GM23248 (cell line): ENCODE measurements at regions not wholly inside any gene's neighbourhood (a gene's known extent, or its start where the extent isn't known, plus 50 kb on each side); places are given as distances from the start of the nearest gene placed in this dataset.

Experiments
- DNase-seq: peaks from one replicate; pipeline ENCODE4 v3.0.0-alpha.2; 2015
- H2AFZ ChIP-seq: fragments of 200-600 bp; sonication (generic); 2 replicates; pipeline ENCODE4 v1.6.1; 2016; ENCODE audit warnings: antibody characterized with exemption
- H3F3A ChIP-seq: fragments of 200-600 bp; sonication (generic); 2 replicates; pipeline ENCODE4 v1.6.1; 2016; ENCODE audit warnings: mild to moderate bottlenecking, antibody characterized with exemption, mixed run types; ENCODE audit not compliant: insufficient read depth
- H3K27ac ChIP-seq: fragments of 200-600 bp; sonication (generic); 2 replicates; pipeline ENCODE4 v1.5.1; 2016; ENCODE audit warnings: mild to moderate bottlenecking
- H3K27me3 ChIP-seq: fragments of 200-600 bp; sonication (generic); replicated peaks from 2 replicates; pipeline ENCODE4 v1.6.1; 2016; ENCODE audit warnings: mild to moderate bottlenecking; ENCODE audit not compliant: insufficient read depth
- H3K36me3 ChIP-seq: fragments of 200-600 bp; sonication (generic); 2 replicates; pipeline ENCODE4 v1.6.1; 2016; ENCODE audit warnings: low read depth, mild to moderate bottlenecking
- H3K4me1 ChIP-seq: fragments of 200-600 bp; sonication (generic); 2 replicates; pipeline ENCODE4 v1.6.1; 2016; ENCODE audit warnings: mild to moderate bottlenecking; ENCODE audit not compliant: insufficient read depth
- H3K4me2 ChIP-seq: fragments of 200-600 bp; sonication (generic); one replicate; pipeline ENCODE4 v1.6.1; 2016; ENCODE audit warnings: mild to moderate bottlenecking; ENCODE audit not compliant: unreplicated experiment
- H3K4me3 ChIP-seq: fragments of 200-600 bp; sonication (generic); 2 replicates; pipeline ENCODE4 v1.5.1; 2016; ENCODE audit warnings: mild to moderate bottlenecking
- H3K79me2 ChIP-seq: fragments of 200-600 bp; sonication (generic); 2 replicates; pipeline ENCODE4 v1.6.1; 2016; ENCODE audit warnings: mild to moderate bottlenecking; ENCODE audit not compliant: insufficient read depth
- H3K9ac ChIP-seq: fragments of 200-600 bp; sonication (generic); 2 replicates; pipeline ENCODE4 v1.6.1; 2016; ENCODE audit warnings: mild to moderate bottlenecking
- H3K9me2 ChIP-seq: fragments of 200-600 bp; sonication (generic); 2 replicates; pipeline ENCODE4 v1.6.1; 2016; ENCODE audit warnings: mixed run types, mild to moderate bottlenecking, moderate library complexity; ENCODE audit not compliant: insufficient read depth
- H3K9me3 ChIP-seq: fragments of 200-600 bp; sonication (generic); one replicate; pipeline ENCODE4 v1.6.1; 2017; ENCODE audit warnings: low read depth
- H4K20me1 ChIP-seq: fragments of 200-600 bp; sonication (generic); 2 replicates; pipeline ENCODE4 v1.6.0; 2016; ENCODE audit not compliant: insufficient read depth
- EZH2 ChIP-seq: fragments of 200-600 bp; sonication (generic); IDR thresholded peaks from 2 replicates; pipeline ENCODE4 v1.6.1; 2018; ENCODE audit warnings: antibody characterized with exemption, mild to moderate bottlenecking; ENCODE audit not compliant: insufficient read depth, poor library complexity, severe bottlenecking
- EZH2phosphoT487 ChIP-seq: fragments of 200-600 bp; sonication (generic); IDR thresholded peaks from 2 replicates; pipeline ENCODE4 v1.6.1; 2018; ENCODE audit warnings: antibody characterized with exemption, moderate library complexity, mild to moderate bottlenecking, low read depth; ENCODE audit not compliant: insufficient read depth
- WGBS, 2 experiments: methylation state at CpG; one replicate each; pipeline ENCODE4 v1.1.6; 2015 to 2017; ENCODE audit warnings: low lambda C conversion rate in 2 of 2, low coverage in 1 of 2; ENCODE audit errors: missing lambda C conversion rate in 2 of 2; 5-methylcytosine and 5-hydroxymethylcytosine counted together
- in situ Hi-C: fragments of 300-500 bp; cut with MboI; formaldehyde crosslinking; loops from 2 replicates; pipeline ENCODE4 v1.15.0; 2020

DNA sequence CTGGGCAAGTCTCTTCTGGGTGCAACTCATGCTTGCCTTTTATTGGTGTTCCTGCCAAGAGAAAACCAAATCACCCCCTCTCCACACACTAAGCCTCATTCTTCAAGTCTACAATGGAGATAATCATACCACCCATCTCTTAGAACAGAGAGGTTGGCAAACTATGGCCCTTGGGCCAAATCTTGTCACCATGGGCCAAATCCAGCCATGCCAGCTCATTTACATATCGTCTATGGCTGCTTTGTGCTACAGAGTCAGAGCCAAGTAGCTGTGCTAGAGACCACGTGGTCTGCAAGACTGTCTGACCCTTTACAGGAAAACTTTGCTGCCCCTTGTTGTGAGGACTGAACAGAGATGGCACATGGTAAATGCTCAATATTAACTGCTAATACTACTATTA is 270.3 kb upstream of the PARD3B start:
- Histone ChIP-seq H3K27me3 (peaks cover 10% of the 10 kb centered on the region; the same call in 1 of the 2 replicates), H3K27ac (no peak overlapping the region), H3K9me3 (no peaks in the 10 kb centered on the region), H3K36me3 (no peaks in the 10 kb centered on the region), H3K9ac (no peak overlapping the region), H3K79me2 (no peaks in the 10 kb centered on the region), H3K4me3 (no peak overlapping the region), H3F3A (no peaks in the 10 kb centered on the region), H3K4me1 (no peaks in the 10 kb centered on the region), H3K4me2 (no peak overlapping the region), H3K9me2 (no peaks in the 10 kb centered on the region), H2AFZ (no peak overlapping the region), H4K20me1 (no peaks in the 10 kb centered on the region)
- TF ChIP-seq EZH2phosphoT487 (no peak), EZH2 (no peak)
- in situ Hi-C loops = no loop called here
- WGBS, 2 experiments = 31 to 35% methylated on average over 2 of the region's 2 CpGs
- no peak for DNase-seq

DNA sequence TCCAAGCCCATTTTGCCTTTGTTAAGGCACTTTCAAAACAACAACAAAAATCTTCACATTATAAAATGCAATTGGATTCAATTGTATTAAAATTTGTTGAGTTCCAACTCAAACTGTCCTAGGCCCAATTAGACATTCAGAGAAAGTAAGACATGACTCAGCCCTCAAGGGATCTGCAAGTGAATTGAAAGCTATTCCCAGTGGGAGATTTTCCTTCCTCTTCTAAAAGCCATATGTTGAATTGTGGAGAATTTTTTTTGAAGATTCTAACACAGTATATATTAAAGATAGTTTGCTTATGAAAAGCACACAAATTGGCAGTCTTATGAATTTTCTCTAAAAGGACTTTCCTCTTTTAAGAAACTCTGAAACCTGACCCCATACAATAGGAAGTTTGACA is 268.0 kb upstream of the PARD3B start:
- Histone ChIP-seq H3K9ac (no peak overlapping the region), H3K79me2 (no peaks in the 10 kb centered on the region), H3K9me2 (no peaks in the 10 kb centered on the region), H3K9me3 (no peaks in the 10 kb centered on the region), H2AFZ (no peak overlapping the region), H3K4me2 (no peak overlapping the region), H3F3A (no peaks in the 10 kb centered on the region), H4K20me1 (no peaks in the 10 kb centered on the region), H3K4me3 (no peak overlapping the region), H3K36me3 (no peaks in the 10 kb centered on the region), H3K27me3 (peaks cover 10% of the 10 kb centered on the region; the same call in 1 of the 2 replicates), H3K27ac (no peak overlapping the region), H3K4me1 (no peaks in the 10 kb centered on the region)
- no peak for DNase-seq
- in situ Hi-C loops = no loop called here
- no peak for TF ChIP-seq EZH2
- TF ChIP-seq EZH2phosphoT487 = no peak

DNA sequence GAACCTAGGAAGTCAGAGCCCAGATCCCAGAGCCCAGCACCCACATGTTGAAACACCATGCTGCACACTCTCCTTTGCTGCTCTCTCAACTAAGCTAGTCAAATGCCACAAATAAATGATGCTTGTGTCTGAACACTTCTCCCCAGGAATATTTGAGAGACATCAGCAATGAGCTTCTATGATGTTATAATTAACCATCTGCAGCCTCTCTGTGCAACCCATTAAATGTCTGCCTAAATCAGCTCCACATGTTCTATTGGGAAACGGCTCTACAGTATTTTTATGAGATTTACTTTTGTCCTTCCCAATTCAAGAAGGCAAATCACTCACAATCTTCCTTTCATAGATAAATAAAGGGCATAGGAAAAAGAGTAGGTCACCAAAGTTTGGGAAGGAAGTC is 266.8 kb upstream of the PARD3B start:
- no peaks in the 10 kb centered on the region for H3K9me3 ChIP-seq
- TF ChIP-seq EZH2 (no peak), EZH2phosphoT487 (no peak)
- no peak overlapping the region for H3K27ac ChIP-seq
- in situ Hi-C loops = no loop called here
- H3K27me3 ChIP-seq = peaks cover 5% of the 10 kb centered on the region; the same call in 1 of the 2 replicates
- H3K36me3 ChIP-seq = no peaks in the 10 kb centered on the region
- H3K9me2 ChIP-seq = no peaks in the 10 kb centered on the region
- no peak overlapping the region for H2AFZ ChIP-seq
- WGBS, 2 experiments = 24 to 33% methylated on average over 1 of the region's 1 CpG
- H3F3A ChIP-seq = no peaks in the 10 kb centered on the region
- no peak overlapping the region for H3K9ac ChIP-seq
- no peak overlapping the region for H3K4me3 ChIP-seq
- DNase-seq = no peak
- no peaks in the 10 kb centered on the region for H4K20me1 ChIP-seq
- H3K79me2 ChIP-seq = no peaks in the 10 kb centered on the region
- no peak overlapping the region for H3K4me2 ChIP-seq
- no peaks in the 10 kb centered on the region for H3K4me1 ChIP-seq

DNA sequence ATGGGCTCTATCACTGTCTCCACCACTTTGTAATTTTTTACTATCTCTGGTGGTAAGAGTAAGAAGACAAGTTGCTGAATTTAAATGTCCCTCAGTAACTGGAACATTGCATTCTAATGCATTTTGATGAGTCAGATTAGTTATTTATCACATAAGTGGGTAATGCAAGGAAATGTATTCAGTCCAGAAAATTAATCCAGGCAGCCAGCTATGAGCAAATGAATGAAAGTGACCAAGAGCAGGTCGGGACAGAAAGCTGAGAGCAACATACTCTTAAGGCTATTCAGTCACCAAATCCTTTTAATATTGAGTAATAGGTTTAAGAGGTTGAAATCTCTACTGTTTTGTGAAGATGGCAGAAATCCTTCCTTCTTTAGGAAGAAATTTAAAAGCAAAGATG is 265.5 kb upstream of the PARD3B start:
- Histone ChIP-seq H4K20me1 (no peaks in the 10 kb centered on the region), H3F3A (no peaks in the 10 kb centered on the region), H2AFZ (no peak overlapping the region), H3K27me3 (peaks cover 3% of the 10 kb centered on the region; the same call in 1 of the 2 replicates), H3K4me1 (no peaks in the 10 kb centered on the region), H3K9ac (no peak overlapping the region), H3K4me3 (no peak overlapping the region), H3K4me2 (no peak overlapping the region), H3K9me2 (no peaks in the 10 kb centered on the region), H3K79me2 (no peaks in the 10 kb centered on the region), H3K27ac (no peak overlapping the region), H3K9me3 (no peaks in the 10 kb centered on the region), H3K36me3 (no peaks in the 10 kb centered on the region)
- no peak for TF ChIP-seq EZH2
- TF ChIP-seq EZH2phosphoT487 = no peak
- in situ Hi-C loops = no loop called here
- no peak for DNase-seq
- WGBS, 2 experiments = 41 to 55% methylated on average over 1 of the region's 1 CpG

DNA sequence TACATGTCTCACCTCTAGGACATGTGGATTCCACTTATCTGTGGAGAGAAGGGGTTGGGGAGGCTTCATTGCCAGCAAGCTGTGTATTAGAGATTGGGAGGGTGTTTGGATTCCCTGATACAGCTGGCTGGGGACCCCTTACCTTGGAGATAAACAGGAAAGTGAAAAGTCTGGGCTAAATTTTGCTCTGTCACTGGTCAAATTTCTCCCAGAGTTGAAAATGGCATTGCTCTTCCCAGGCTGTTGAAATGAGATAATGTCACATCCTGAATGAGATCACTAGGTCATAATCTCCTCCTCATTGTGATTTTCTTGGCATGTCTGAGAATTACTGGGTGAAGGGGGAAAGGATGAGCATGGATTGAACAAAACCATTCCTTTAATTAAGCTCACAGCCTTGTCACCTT is 265.0 kb upstream of the PARD3B start:
- no peak overlapping the region for H3K9ac ChIP-seq
- H3K4me1 ChIP-seq = no peaks in the 10 kb centered on the region
- no peak overlapping the region for H3K4me2 ChIP-seq
- no peak for TF ChIP-seq EZH2phosphoT487
- no peak for TF ChIP-seq EZH2
- no peaks in the 10 kb centered on the region for H3K9me2 ChIP-seq
- no peaks in the 10 kb centered on the region for H3K79me2 ChIP-seq
- no peak for DNase-seq
- no peaks in the 10 kb centered on the region for H3K9me3 ChIP-seq
- in situ Hi-C loops = no loop called here
- H3K36me3 ChIP-seq = no peaks in the 10 kb centered on the region
- H3K27me3 ChIP-seq = peaks cover 3% of the 10 kb centered on the region; the same call in 1 of the 2 replicates
- H2AFZ ChIP-seq = no peak overlapping the region
- no peak overlapping the region for H3K4me3 ChIP-seq
- no peak overlapping the region for H3K27ac ChIP-seq
- no peaks in the 10 kb centered on the region for H3F3A ChIP-seq
- H4K20me1 ChIP-seq = no peaks in the 10 kb centered on the region
